Keratinocyte (primary cell): ENCODE measurements at regions not wholly inside any gene's neighbourhood (a gene's known extent, or its start where the extent isn't known, plus 50 kb on each side); places are given as distances from the start of the nearest gene placed in this dataset.
"Not testable (repeated sequence)": the region's sequence is repeated elsewhere in the genome, so short reads cannot be mapped to it uniquely, and the experiment has no call there.

ENCODE experiments used
- DNase-seq: peaks from one replicate; pipeline ENCODE4 v3.0.0-alpha.2; 2011; ENCODE audit warnings: low read depth, missing footprints, low spot score
- FAIRE-seq: peaks from 2 replicates; lab custom pipeline; 2011; peaks lifted over from hg19 to GRCh38; lab: Jason Lieb, UNC
- H2AFZ ChIP-seq: 2 replicates; pipeline ENCODE4 v1.6.0; 2012; ENCODE audit warnings: low read length, control low read depth, inconsistent platforms; ENCODE audit not compliant: control insufficient read depth
- H3K27ac ChIP-seq: 2 replicates; pipeline ENCODE4 v1.5.1; 2011; ENCODE audit warnings: low read length; ENCODE audit not compliant: control insufficient read depth, insufficient read depth
- H3K27me3 ChIP-seq: 3 replicates; pipeline ENCODE4 v1.6.0; 2011; ENCODE audit warnings: low read length; ENCODE audit not compliant: control insufficient read depth, insufficient read depth; ENCODE audit errors: extremely low read depth
- H3K36me3 ChIP-seq, 2 experiments: 2 replicates in 1 of 2; 3 replicates in 1 of 2; pipeline ENCODE4 v1.5.1; 2011; ENCODE audit warnings: low read length in 2 of 2, mild to moderate bottlenecking in 1 of 2; ENCODE audit not compliant: control insufficient read depth in 2 of 2, insufficient read depth in 2 of 2; ENCODE audit errors: extremely low read depth in 1 of 2
- H3K4me1 ChIP-seq: 3 replicates; pipeline ENCODE4 v1.5.1; 2011; ENCODE audit warnings: low read length; ENCODE audit not compliant: control insufficient read depth, insufficient read depth; ENCODE audit errors: extremely low read depth
- H3K4me2 ChIP-seq: 3 replicates; pipeline ENCODE4 v1.6.0; 2011; ENCODE audit warnings: low read depth, low read length; ENCODE audit not compliant: control insufficient read depth, insufficient read depth; ENCODE audit errors: extremely low read depth
- H3K4me3 ChIP-seq, 3 experiments: fragments of 200-600 bp in 1 of 3; sonication (generic) in 1 of 3; 2 replicates in 2 of 3; 3 replicates in 1 of 3; pipeline ENCODE4 v1.5.1; 2011 to 2016; ENCODE audit warnings: low read length in 3 of 3, mild to moderate bottlenecking in 3 of 3, control low read depth in 2 of 3, inconsistent platforms in 1 of 3, low read depth in 1 of 3, mixed read lengths in 1 of 3, mixed run types in 1 of 3, moderate library complexity in 1 of 3; ENCODE audit not compliant: control insufficient read depth in 2 of 3, insufficient read depth in 2 of 3; ENCODE audit errors: extremely low read depth in 1 of 3
- H3K79me2 ChIP-seq: 2 replicates; pipeline ENCODE4 v1.6.0; 2012; ENCODE audit warnings: low read length; ENCODE audit not compliant: control insufficient read depth, insufficient read depth
- H3K9ac ChIP-seq: 3 replicates; pipeline ENCODE4 v1.6.0; 2011; ENCODE audit warnings: low read length; ENCODE audit not compliant: control insufficient read depth, insufficient read depth; ENCODE audit errors: extremely low read depth
- H3K9me1 ChIP-seq: 3 replicates; pipeline ENCODE4 v1.6.0; 2011; ENCODE audit warnings: low read length; ENCODE audit not compliant: control insufficient read depth, insufficient read depth; ENCODE audit errors: extremely low read depth
- H3K9me3 ChIP-seq: 2 replicates; pipeline ENCODE4 v1.5.1; 2012; ENCODE audit warnings: low read depth, low read length; ENCODE audit not compliant: control insufficient read depth
- H4K20me1 ChIP-seq: 3 replicates; pipeline ENCODE4 v1.6.0; 2011; ENCODE audit warnings: low read length; ENCODE audit not compliant: control insufficient read depth, insufficient read depth; ENCODE audit errors: extremely low read depth
- CTCF ChIP-seq, 3 experiments: IDR thresholded peaks in 1 of 3; conservative IDR thresholded peaks in 1 of 3; optimal IDR thresholded peaks in 1 of 3; 2 replicates in 2 of 3; 3 replicates in 1 of 3; pipeline versions ENCODE3 to v1.5.1; 2011; ENCODE audit warnings: low read length in 3 of 3, mild to moderate bottlenecking in 3 of 3, moderate library complexity in 2 of 3, control low read depth in 1 of 3, inconsistent platforms in 1 of 3; ENCODE audit not compliant: insufficient read depth in 2 of 3; ENCODE audit errors: extremely low read depth in 1 of 3
- EZH2 ChIP-seq: IDR thresholded peaks from one replicate; pipeline ENCODE4 v1.6.1; 2012; ENCODE audit warnings: inconsistent platforms, mild to moderate bottlenecking, low read length, moderate library complexity
- dilution Hi-C: fragments of 300-500 bp; cut with MboI; formaldehyde crosslinking; loops from one replicate; pipeline ENCODE4 v1.7.0; 2020; ENCODE audit warnings: low sequenced_read_pairs; ENCODE audit not compliant: extremely low pct_ligation_motif_present

DNA sequence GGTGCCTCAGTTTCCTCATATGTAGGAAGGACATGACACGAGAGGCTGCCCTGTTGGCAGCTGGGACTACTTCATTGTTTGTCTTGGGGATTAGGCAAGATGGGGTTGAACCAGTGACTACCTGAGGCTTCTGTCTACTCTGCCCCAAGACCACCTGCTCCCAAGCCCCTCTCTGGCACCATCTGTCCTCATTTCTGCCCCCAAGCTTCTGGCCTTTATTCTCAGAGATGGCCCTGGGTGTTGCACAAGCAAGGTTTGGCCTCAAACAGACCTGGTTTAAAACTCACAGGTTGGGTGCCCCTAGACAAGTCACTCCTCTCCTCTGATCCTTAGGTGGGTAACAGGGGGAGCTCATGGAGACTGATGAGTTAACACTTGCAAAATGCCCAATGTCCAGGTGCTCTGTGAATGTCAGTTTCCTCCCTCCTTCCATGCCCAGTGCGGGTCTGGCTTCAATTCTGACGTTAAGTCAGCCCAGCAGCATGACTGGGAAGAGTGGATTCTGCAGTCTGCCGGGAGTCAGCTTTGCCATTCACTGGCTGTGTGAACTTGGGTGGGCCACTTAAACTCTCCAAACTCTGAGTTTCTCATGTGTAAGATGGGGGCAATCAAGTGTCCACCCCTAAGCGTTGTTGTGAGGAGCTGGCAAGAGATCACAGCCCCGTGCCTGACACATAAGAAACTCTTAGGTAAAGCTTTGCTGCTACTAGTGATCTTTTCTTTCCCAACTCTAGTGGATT, 84.5 kb upstream of the TOX2 start:
- no peak overlapping the region for H3K9ac ChIP-seq
- no peak overlapping the region for H3K4me2 ChIP-seq
- no peak overlapping the region for H3K27ac ChIP-seq
- no peaks in the 10 kb centered on the region for H4K20me1 ChIP-seq
- TF ChIP-seq CTCF (optimal IDR thresholded peaks at IDR 0.05 in 1 of 3, IDR thresholded peaks at IDR 0.05 in 1 of 3, conservative IDR thresholded peaks at IDR 0.05 in 1 of 3; ENCODE audit: extremely low read depth in 1 of 3, insufficient read depth in 2 of 3, low read length in 3 of 3) = no peak
- TF ChIP-seq EZH2 = no peak
- H3K9me3 ChIP-seq = no peaks in the 10 kb centered on the region
- FAIRE-seq (no peak), DNase-seq (no peak)
- dilution Hi-C loops = no loop called here
- H3K36me3 ChIP-seq = no peaks in the 10 kb centered on the region
- H2AFZ ChIP-seq = no peak overlapping the region
- H3K4me3 ChIP-seq = no peak overlapping the region
- H3K79me2 ChIP-seq = no peaks in the 10 kb centered on the region
- H3K4me1 ChIP-seq = no peaks in the 10 kb centered on the region
- H3K27me3 ChIP-seq = peaks cover 3% of the 10 kb centered on the region
- no peaks in the 10 kb centered on the region for H3K9me1 ChIP-seq

DNA sequence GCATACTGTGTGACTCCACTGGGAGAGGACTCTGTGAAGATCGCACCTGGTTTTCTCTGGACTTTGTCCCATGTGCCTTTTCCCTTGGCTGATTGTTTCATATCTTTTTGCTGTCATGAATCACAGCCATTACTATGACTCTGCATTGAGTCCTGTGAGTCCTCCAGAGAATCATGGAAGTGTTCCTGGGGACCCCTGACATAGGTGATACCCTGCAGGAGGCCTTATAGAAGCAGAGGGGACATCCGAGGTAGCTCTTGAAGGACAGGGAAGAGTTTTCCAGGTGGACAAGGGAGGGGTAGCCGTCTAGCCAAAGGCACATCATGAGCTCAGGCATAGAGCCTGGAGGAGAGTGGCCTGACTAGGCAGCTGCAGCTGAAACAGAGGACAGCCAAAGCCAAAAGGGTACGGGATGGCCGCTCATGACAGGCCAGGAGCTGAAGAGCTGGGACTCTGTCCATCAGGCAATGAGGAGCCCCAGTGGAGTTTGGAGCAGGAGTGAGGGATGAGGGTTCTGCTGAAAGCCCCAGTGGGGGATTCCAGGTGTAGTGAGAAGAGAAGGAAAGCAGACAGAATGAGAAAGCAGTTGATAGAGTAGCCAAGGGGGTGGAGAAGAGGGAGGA, 86.6 kb upstream of the TOX2 start:
- H3K4me3 ChIP-seq = no peak overlapping the region
- TF ChIP-seq EZH2 (no peak), CTCF (optimal IDR thresholded peaks at IDR 0.05 in 1 of 3, IDR thresholded peaks at IDR 0.05 in 1 of 3, conservative IDR thresholded peaks at IDR 0.05 in 1 of 3; ENCODE audit: extremely low read depth in 1 of 3, insufficient read depth in 2 of 3, low read length in 3 of 3) (no peak)
- H3K27ac ChIP-seq = no peak overlapping the region
- no peak for DNase-seq
- H2AFZ ChIP-seq = no peak overlapping the region
- no peaks in the 10 kb centered on the region for H3K4me1 ChIP-seq
- dilution Hi-C loops = no loop called here
- no peaks in the 10 kb centered on the region for H3K36me3 ChIP-seq
- H3K9me3 ChIP-seq = no peaks in the 10 kb centered on the region
- no peaks in the 10 kb centered on the region for H3K9me1 ChIP-seq
- H3K4me2 ChIP-seq = no peak overlapping the region
- H3K27me3 ChIP-seq = no peaks in the 10 kb centered on the region
- no peaks in the 10 kb centered on the region for H3K79me2 ChIP-seq
- FAIRE-seq = no peak
- H3K9ac ChIP-seq = no peak overlapping the region
- H4K20me1 ChIP-seq = no peaks in the 10 kb centered on the region

DNA sequence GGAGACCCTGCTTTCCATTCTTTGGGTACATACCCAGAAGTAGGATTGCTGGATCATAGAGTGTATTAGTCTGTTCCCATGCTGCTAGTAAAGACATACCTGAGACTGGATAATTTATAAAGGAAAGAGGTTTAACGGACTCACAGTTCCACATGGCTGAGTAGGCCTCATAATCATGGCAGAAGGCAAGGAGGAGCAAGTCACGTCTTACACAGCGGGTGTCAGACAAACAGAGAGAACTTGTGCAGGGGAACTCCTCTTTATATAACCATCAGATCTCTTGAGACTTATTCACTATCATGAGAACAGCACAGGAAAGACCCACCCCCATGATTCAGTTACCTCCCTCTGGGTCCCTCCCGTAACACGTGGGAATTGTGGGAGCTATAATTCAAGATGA, 87.7 kb upstream of the TOX2 start:
- H3K27ac ChIP-seq, H3K27me3 ChIP-seq, H3K9me3 ChIP-seq, H3K36me3 ChIP-seq, H3K4me2 ChIP-seq, H4K20me1 ChIP-seq, DNase-seq, H3K4me1 ChIP-seq, H3K9me1 ChIP-seq, FAIRE-seq, dilution Hi-C loops, H3K9ac ChIP-seq, H3K79me2 ChIP-seq, H3K4me3 ChIP-seq, H2AFZ ChIP-seq: not testable (repeated sequence)
